SK-N-SH (cell line): ENCODE measurements at regions not wholly inside any gene's neighbourhood (a gene's known extent, or its start where the extent isn't known, plus 50 kb on each side); places are given as distances from the start of the nearest gene placed in this dataset.
A peak's percentile ranks its signal among the peaks of the same experiment; 100 is the strongest.

Experiments used
- CTCF ChIA-PET: fragments of 300-600, 350-600 bp; formaldehyde crosslinking; extraction: SDS; loops from one replicate; lab custom pipeline; 2021; lab: Yijun Ruan, JAX
- POLR2A ChIA-PET: fragments of 350-600 bp; sonication (Branson Sonifier 250); formaldehyde crosslinking; extraction: SDS; loops from one replicate; lab custom pipeline; 2020; ENCODE audit warnings: antibody characterized with exemption, inconsistent platforms; lab: Yijun Ruan, JAX
- DNase-seq: peaks from one replicate; pipeline ENCODE4 v3.0.0; 2012
- H2AFZ ChIP-seq: fragments of 200-600 bp; sonication (generic); 2 replicates; pipeline ENCODE4 v1.8.1; 2016; ENCODE audit warnings: antibody characterized with exemption, mild to moderate bottlenecking, low read depth
- H3F3A ChIP-seq: fragments of 200-600 bp; sonication (generic); replicated peaks from 2 replicates; pipeline ENCODE3; 2016; ENCODE audit warnings: antibody characterized with exemption, mild to moderate bottlenecking; ENCODE audit not compliant: insufficient read depth
- H3K27ac ChIP-seq, 2 experiments: fragments of 200-500 bp in 1 of 2; fragments of 200-600 bp in 1 of 2; sonication (Bioruptor generic) in 1 of 2; sonication (generic), shearing (Covaris generic) in 1 of 2; 2 replicates each; pipeline versions ENCODE4 v1.5.1 to v1.6.1; 2014 to 2016; ENCODE audit warnings: low read depth in 2 of 2, inconsistent platforms in 1 of 2, low read length in 1 of 2, mild to moderate bottlenecking in 1 of 2, mixed read lengths in 1 of 2
- H3K27me3 ChIP-seq: fragments of 200-600 bp; sonication (generic), shearing (Covaris generic); 2 replicates; pipeline ENCODE4 v1.6.1; 2016; ENCODE audit warnings: mixed run types; ENCODE audit not compliant: insufficient read depth
- H3K36me3 ChIP-seq, 2 experiments: fragments of 200-500 bp in 1 of 2; fragments of 200-600 bp in 1 of 2; sonication (Bioruptor generic) in 1 of 2; sonication (generic) in 1 of 2; replicated peaks in 1 of 2; 2 replicates each; pipeline versions ENCODE3 to v1.5.1; 2014 to 2016; ENCODE audit warnings: low read length in 1 of 2, mild to moderate bottlenecking in 1 of 2; ENCODE audit not compliant: insufficient read depth in 2 of 2, control insufficient read depth in 1 of 2
- H3K4me1 ChIP-seq, 2 experiments: fragments of 200-500 bp in 1 of 2; fragments of 200-600 bp in 1 of 2; sonication (Bioruptor generic) in 1 of 2; sonication (generic), shearing (Covaris generic) in 1 of 2; 2 replicates each; pipeline versions ENCODE4 v1.5.1 to v1.6.1; 2014 to 2016; ENCODE audit warnings: low read depth in 1 of 2, low read length in 1 of 2, mixed run types in 1 of 2; ENCODE audit not compliant: insufficient read depth in 2 of 2, control insufficient read depth in 1 of 2
- H3K4me2 ChIP-seq: fragments of 200-600 bp; sonication (generic), shearing (Covaris generic); 2 replicates; pipeline ENCODE4 v1.6.1; 2017; ENCODE audit warnings: mixed run types
- H3K4me3 ChIP-seq, 2 experiments: fragments of 200-500 bp in 1 of 2; fragments of 200-600 bp in 1 of 2; sonication (Bioruptor generic) in 1 of 2; sonication (generic), shearing (Covaris generic) in 1 of 2; 2 replicates each; pipeline versions ENCODE4 v1.5.1 to v1.8.1; 2014 to 2016; ENCODE audit warnings: low read depth in 2 of 2, inconsistent platforms in 1 of 2, low read length in 1 of 2, mild to moderate bottlenecking in 1 of 2, mixed read lengths in 1 of 2, moderate library complexity in 1 of 2
- H3K79me2 ChIP-seq: fragments of 200-600 bp; sonication (generic); 2 replicates; pipeline ENCODE4 v1.8.1; 2017; ENCODE audit warnings: mild to moderate bottlenecking; ENCODE audit not compliant: insufficient read depth
- H3K9ac ChIP-seq: fragments of 200-600 bp; sonication (generic); 2 replicates; pipeline ENCODE4 v1.6.1; 2017; ENCODE audit warnings: mixed run types
- H3K9me2 ChIP-seq: fragments of 200-600 bp; sonication (generic); 2 replicates; pipeline ENCODE4 v1.6.1; 2017; ENCODE audit warnings: mixed run types
- H3K9me3 ChIP-seq: fragments of 200-600 bp; sonication (generic); 2 replicates; pipeline ENCODE4 v1.6.1; 2017; ENCODE audit warnings: mixed run types, mild to moderate bottlenecking, moderate library complexity
- H4K20me1 ChIP-seq: fragments of 200-600 bp; sonication (generic); 2 replicates; pipeline ENCODE4 v1.6.1; 2017; ENCODE audit warnings: mild to moderate bottlenecking, mixed run types; ENCODE audit not compliant: insufficient read depth
- CHD2 ChIP-seq: fragments of 150-350 bp; IDR thresholded peaks from 2 replicates; pipeline ENCODE4 v1.6.1; 2018; ENCODE audit warnings: low read length; ENCODE audit not compliant: partially characterized antibody
- ELF1 ChIP-seq: IDR thresholded peaks from 2 replicates; pipeline ENCODE4 v1.4.0; 2012
- FOXJ3 ChIP-seq: sonication (generic); formaldehyde crosslinking; IDR thresholded peaks from 2 replicates; pipeline ENCODE4 v1.5.1; 2020; ENCODE audit warnings: mild to moderate bottlenecking, missing genetic modification reagents
- GABPA ChIP-seq: IDR thresholded peaks from 2 replicates; pipeline ENCODE4 v1.4.0; 2012; ENCODE audit warnings: low read depth, mild to moderate bottlenecking
- GATA2 ChIP-seq: sonication (generic); formaldehyde crosslinking; IDR thresholded peaks from 2 replicates; pipeline ENCODE4 v1.5.0; 2020; ENCODE audit warnings: mild to moderate bottlenecking, missing genetic modification reagents
- JUND ChIP-seq: IDR thresholded peaks from 2 replicates; pipeline ENCODE4 v1.4.0; 2012
- MAX ChIP-seq: IDR thresholded peaks from 2 replicates; pipeline ENCODE4 v1.4.0; 2012; ENCODE audit warnings: low read depth
- MEF2A ChIP-seq: IDR thresholded peaks from 2 replicates; pipeline ENCODE4 v1.4.0; 2012; ENCODE audit warnings: low read depth, borderline replicate concordance
- MXI1 ChIP-seq: IDR thresholded peaks from 2 replicates; pipeline ENCODE4 v1.6.1; 2012; ENCODE audit warnings: mild to moderate bottlenecking, low read depth, low read length, improper control_type of control experiment
- NFIC ChIP-seq: IDR thresholded peaks from 2 replicates; pipeline ENCODE4 v1.4.0; 2012; ENCODE audit warnings: borderline replicate concordance
- NRF1 ChIP-seq: IDR thresholded peaks from 2 replicates; pipeline ENCODE4 v1.6.1; 2012; ENCODE audit warnings: low read depth, mild to moderate bottlenecking, low read length
- PBX3 ChIP-seq: IDR thresholded peaks from 2 replicates; pipeline ENCODE4; 2012
- RCOR1 ChIP-seq: fragments of 150-350 bp; IDR thresholded peaks from 2 replicates; pipeline ENCODE4 v1.6.1; 2017; ENCODE audit warnings: antibody characterized with exemption, low read length
- REST ChIP-seq: IDR thresholded peaks from 2 replicates; pipeline ENCODE4 v1.6.1; 2012; ENCODE audit warnings: mild to moderate bottlenecking, low read depth, low read length, moderate library complexity
- RXRA ChIP-seq: IDR thresholded peaks from 2 replicates; pipeline ENCODE4 v1.4.0; 2012; ENCODE audit warnings: low read depth, mild to moderate bottlenecking, borderline replicate concordance
- SIN3A ChIP-seq: IDR thresholded peaks from 2 replicates; pipeline ENCODE4 v1.6.1; 2012; ENCODE audit warnings: low read depth, mild to moderate bottlenecking, low read length, moderate library complexity, borderline replicate concordance
- SMC3 ChIP-seq: IDR thresholded peaks from 2 replicates; pipeline ENCODE4 v1.6.1; 2012; ENCODE audit warnings: low read depth, low read length, improper control_type of control experiment
- TAF1 ChIP-seq: IDR thresholded peaks from 2 replicates; pipeline ENCODE4 v1.6.1; 2012; ENCODE audit warnings: low read depth, mild to moderate bottlenecking, low read length, moderate library complexity, borderline replicate concordance
- TCF12 ChIP-seq: IDR thresholded peaks from 2 replicates; pipeline ENCODE4 v1.4.0; 2012
- TEAD4 ChIP-seq: IDR thresholded peaks from 2 replicates; pipeline ENCODE4 v1.4.0; 2012; ENCODE audit warnings: mild to moderate bottlenecking, borderline replicate concordance; ENCODE audit not compliant: insufficient read depth
- USF2 ChIP-seq: fragments of 150-350 bp; IDR thresholded peaks from 2 replicates; pipeline ENCODE4 v1.6.1; 2017; ENCODE audit warnings: antibody characterized with exemption, low read length, low read depth, borderline replicate concordance
- YY1 ChIP-seq: IDR thresholded peaks from 2 replicates; pipeline ENCODE4 v1.4.0; 2012; ENCODE audit warnings: low read depth, mild to moderate bottlenecking
- ZBTB33 ChIP-seq: IDR thresholded peaks from 2 replicates; pipeline ENCODE4 v1.4.0; 2012; ENCODE audit warnings: low read depth, borderline replicate concordance
- WGBS: methylation state at CpG from one replicate; pipeline ENCODE4 v1.1.6; 2017; ENCODE audit warnings: low lambda C conversion rate; 5-methylcytosine and 5-hydroxymethylcytosine counted together

GRCh38 chr21:28309596-28309995, 683.1 kb downstream of the LTN1 start:
- no peak for DNase-seq
- H2AFZ ChIP-seq, result no peak overlapping the region
- no peaks in the 10 kb centered on the region for H3K27me3 ChIP-seq
- no peak overlapping the region for H3K4me3 ChIP-seq
- ChIA-PET CTCF (no interaction called here), POLR2A (no interaction called here)
- H3K9me2 ChIP-seq, result no peaks in the 10 kb centered on the region
- H3K27ac ChIP-seq, result no peak overlapping the region
- H3K9me3 ChIP-seq, result peaks cover 9% of the 10 kb centered on the region; the same call in 1 of the 2 replicates
- H3K4me1 ChIP-seq, result no peaks in the 10 kb centered on the region
- WGBS, result 54% methylated on average over 2 of the region's 2 CpGs
- H3K36me3 ChIP-seq, result no peaks in the 10 kb centered on the region
- H3K4me2 ChIP-seq, result no peak overlapping the region
- no peak overlapping the region for H3K9ac ChIP-seq
- H4K20me1 ChIP-seq, result no peaks in the 10 kb centered on the region
- TF ChIP-seq JUND (no peak), MAX (no peak), SMC3 (no peak), GATA2 (CRISPR knock-in tag) (no peak), TCF12 (no peak), RXRA (no peak), NRF1 (no peak), FOXJ3 (CRISPR knock-in tag) (no peak), USF2 (no peak), MXI1 (no peak), ELF1 (no peak)
- TF ChIP-seq, all 33 proteins: peak for 0
- H3F3A ChIP-seq, result peaks cover 4% of the 10 kb centered on the region
- no peaks in the 10 kb centered on the region for H3K79me2 ChIP-seq

- H3K9me2 ChIP-seq, result no peaks in the 10 kb centered on the region
- no peaks in the 10 kb centered on the region for H3K27me3 ChIP-seq
- H3K36me3 ChIP-seq, result no peaks in the 10 kb centered on the region
- ChIA-PET POLR2A (no interaction called here), CTCF (no interaction called here)
- DNase-seq, result no peak
- 83% methylated on average over 1 of the region's 1 CpG for WGBS
- H3K27ac ChIP-seq, result no peak overlapping the region
- no peaks in the 10 kb centered on the region for H3K4me1 ChIP-seq
- no peak overlapping the region for H3K4me3 ChIP-seq
- peaks cover 4% of the 10 kb centered on the region for H3F3A ChIP-seq
- H3K4me2 ChIP-seq, result no peak overlapping the region
- no peak overlapping the region for H3K9ac ChIP-seq
- no peaks in the 10 kb centered on the region for H4K20me1 ChIP-seq
- no peaks in the 10 kb centered on the region for H3K79me2 ChIP-seq
- peak overlapping the region; percentile 19; the same call in 1 of the 2 replicates for H2AFZ ChIP-seq
- peaks cover 9% of the 10 kb centered on the region; the same call in 1 of the 2 replicates for H3K9me3 ChIP-seq
- TF ChIP-seq RCOR1 (no peak), TCF12 (no peak), TAF1 (no peak), PBX3 (no peak), REST (no peak), MEF2A (no peak), CHD2 (no peak), ZBTB33 (no peak), ELF1 (no peak), TEAD4 (no peak), SIN3A (no peak), NFIC (no peak), GABPA (no peak), RXRA (no peak), YY1 (no peak), NRF1 (no peak)
These were observed 684.2 kb downstream of the LTN1 start for GRCh38 chr21:28308516-28308915.
